Endothelial cell of umbilical vein (primary cell): ENCODE measurements at regions not wholly inside any gene's neighbourhood (a gene's known extent, or its start where the extent isn't known, plus 50 kb on each side); places are given as distances from the start of the nearest gene placed in this dataset.

Experiments used
- EZH2 ChIP-seq: IDR thresholded peaks from 2 replicates; pipeline ENCODE4 v1.6.1; 2012; ENCODE audit warnings: borderline replicate concordance, low read depth, mild to moderate bottlenecking, moderate library complexity, low read length, inconsistent platforms; ENCODE audit not compliant: severe bottlenecking
- FOS ChIP-seq: IDR thresholded peaks from 2 replicates; pipeline ENCODE4 v1.6.1; 2011; ENCODE audit warnings: mild to moderate bottlenecking, low read length, moderate library complexity, borderline replicate concordance; ENCODE audit not compliant: insufficient read depth
- GATA2 ChIP-seq: IDR thresholded peaks from 2 replicates; pipeline ENCODE4 v1.7.0; 2011; ENCODE audit warnings: low read depth, mild to moderate bottlenecking, moderate library complexity, mixed read lengths, low read length; ENCODE audit not compliant: insufficient read length, insufficient read depth
- MAX ChIP-seq: IDR thresholded peaks from 2 replicates; pipeline ENCODE4 v1.6.1; 2011; ENCODE audit not compliant: insufficient read depth, insufficient read length
- POLR2A ChIP-seq: IDR thresholded peaks from 2 replicates; pipeline ENCODE4 v1.6.1; 2012; ENCODE audit warnings: low read depth, mild to moderate bottlenecking, control low read depth, low read length
- POLR2AphosphoS5 ChIP-seq: IDR thresholded peaks from 2 replicates; pipeline ENCODE4 v1.6.1; 2012; ENCODE audit warnings: low read depth, mild to moderate bottlenecking, control low read depth, low read length, moderate library complexity; ENCODE audit not compliant: insufficient read depth
- TF ChIP-seq, protein P1 (sequence below), 2 donors: IDR thresholded peaks; 1 replicate in 1 of 2; 2 replicates in 1 of 2; pipeline ENCODE4 v1.5.1; 2011; ENCODE audit warnings: low read length in 2 of 2, mild to moderate bottlenecking in 2 of 2, moderate library complexity in 2 of 2, control low read depth in 1 of 2, inconsistent platforms in 1 of 2, low read depth in 1 of 2; ENCODE audit not compliant: insufficient read depth in 1 of 2; ENCODE audit errors: extremely low read depth in 1 of 2

- no peak for TF ChIP-seq EZH2
- TF ChIP-seq, protein P1, sequence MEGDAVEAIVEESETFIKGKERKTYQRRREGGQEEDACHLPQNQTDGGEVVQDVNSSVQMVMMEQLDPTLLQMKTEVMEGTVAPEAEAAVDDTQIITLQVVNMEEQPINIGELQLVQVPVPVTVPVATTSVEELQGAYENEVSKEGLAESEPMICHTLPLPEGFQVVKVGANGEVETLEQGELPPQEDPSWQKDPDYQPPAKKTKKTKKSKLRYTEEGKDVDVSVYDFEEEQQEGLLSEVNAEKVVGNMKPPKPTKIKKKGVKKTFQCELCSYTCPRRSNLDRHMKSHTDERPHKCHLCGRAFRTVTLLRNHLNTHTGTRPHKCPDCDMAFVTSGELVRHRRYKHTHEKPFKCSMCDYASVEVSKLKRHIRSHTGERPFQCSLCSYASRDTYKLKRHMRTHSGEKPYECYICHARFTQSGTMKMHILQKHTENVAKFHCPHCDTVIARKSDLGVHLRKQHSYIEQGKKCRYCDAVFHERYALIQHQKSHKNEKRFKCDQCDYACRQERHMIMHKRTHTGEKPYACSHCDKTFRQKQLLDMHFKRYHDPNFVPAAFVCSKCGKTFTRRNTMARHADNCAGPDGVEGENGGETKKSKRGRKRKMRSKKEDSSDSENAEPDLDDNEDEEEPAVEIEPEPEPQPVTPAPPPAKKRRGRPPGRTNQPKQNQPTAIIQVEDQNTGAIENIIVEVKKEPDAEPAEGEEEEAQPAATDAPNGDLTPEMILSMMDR (IDR thresholded peaks at IDR 0.05; ENCODE audit: extremely low read depth in 1 of 2, insufficient read depth in 1 of 2, low read depth in 1 of 2, low read length in 2 of 2), result no peak
- no peak for TF ChIP-seq POLR2A
- TF ChIP-seq POLR2AphosphoS5, result no peak
- TF ChIP-seq FOS, result no peak
- no peak for TF ChIP-seq MAX
- no peak for TF ChIP-seq GATA2
Measured at GRCh38 chr22:23397008-23397612, 183.0 kb downstream of the IGLL1 start.
